ENCODE measurements at regions not wholly inside any gene's neighbourhood (a gene's known extent, or its start where the extent isn't known, plus 50 kb on each side); places are given as distances from the start of the nearest gene placed in this dataset.

- DNase-seq: no peak
Observed at GRCh38 chr11:11135820-11136476, 217.1 kb downstream of the CSNK2A3 start.

- no peak for DNase-seq
Observed at GRCh38 chr11:11129118-11129517, 223.9 kb downstream of the CSNK2A3 start.

GRCh38 chr11:11125618-11126017 is 227.4 kb downstream of the CSNK2A3 start:
- no peak for DNase-seq

GRCh38 chr11:11122749-11123148 is 230.3 kb downstream of the CSNK2A3 start:
- no peak for DNase-seq

- no peak for DNase-seq
Observed at GRCh38 chr11:11119917-11120316, 233.1 kb downstream of the CSNK2A3 start.

- no peak for DNase-seq
Observed at GRCh38 chr11:11117730-11118129, 235.3 kb downstream of the CSNK2A3 start.

- DNase-seq: no peak
Observed at GRCh38 chr11:11115475-11115874, 237.6 kb downstream of the CSNK2A3 start.

GRCh38 chr11:11113626-11114025 is 239.4 kb downstream of the CSNK2A3 start:
- DNase-seq: no peak

GRCh38 chr11:11108026-11108425 is 245.0 kb downstream of the CSNK2A3 start:
- DNase-seq: no peak

GRCh38 chr11:11107076-11107723 is 245.8 kb downstream of the CSNK2A3 start:
- no peak for DNase-seq

GRCh38 chr11:11105361-11105760 is 247.5 kb upstream of the ZBED5 start:
- DNase-seq: no peak

- no peak for DNase-seq
Observed at GRCh38 chr11:11095831-11096723, 238.2 kb upstream of the ZBED5 start.

- DNase-seq: no peak
Observed at GRCh38 chr11:11090495-11090894, 232.6 kb upstream of the ZBED5 start.

- no peak for DNase-seq
Observed at GRCh38 chr11:11089805-11090204, 232.0 kb upstream of the ZBED5 start.

GRCh38 chr11:11086979-11087378 is 229.1 kb upstream of the ZBED5 start:
- DNase-seq: no peak

- DNase-seq: no peak
Observed at GRCh38 chr11:11085580-11085979, 227.7 kb upstream of the ZBED5 start.

GRCh38 chr11:11084337-11084736 is 226.5 kb upstream of the ZBED5 start:
- no peak for DNase-seq

GRCh38 chr11:11083441-11083840 is 225.6 kb upstream of the ZBED5 start:
- DNase-seq: no peak

- no peak for DNase-seq
Observed at GRCh38 chr11:11082646-11083045, 224.8 kb upstream of the ZBED5 start.

- no peak for DNase-seq
Observed at GRCh38 chr11:11081776-11082175, 223.9 kb upstream of the ZBED5 start.

- DNase-seq: no peak
Observed at GRCh38 chr11:11081288-11081687, 223.4 kb upstream of the ZBED5 start.

GRCh38 chr11:11078344-11079086 is 220.7 kb upstream of the ZBED5 start:
- no peak for DNase-seq

GRCh38 chr11:11077898-11078297 is 220.0 kb upstream of the ZBED5 start:
- DNase-seq: no peak

Data from SHP77 treated with DMSO at 0.1 percent for 48 hours (cell line).